ENCODE measurements at regions not wholly inside any gene's neighbourhood (a gene's known extent, or its start where the extent isn't known, plus 50 kb on each side); places are given as distances from the start of the nearest gene placed in this dataset.

DNA sequence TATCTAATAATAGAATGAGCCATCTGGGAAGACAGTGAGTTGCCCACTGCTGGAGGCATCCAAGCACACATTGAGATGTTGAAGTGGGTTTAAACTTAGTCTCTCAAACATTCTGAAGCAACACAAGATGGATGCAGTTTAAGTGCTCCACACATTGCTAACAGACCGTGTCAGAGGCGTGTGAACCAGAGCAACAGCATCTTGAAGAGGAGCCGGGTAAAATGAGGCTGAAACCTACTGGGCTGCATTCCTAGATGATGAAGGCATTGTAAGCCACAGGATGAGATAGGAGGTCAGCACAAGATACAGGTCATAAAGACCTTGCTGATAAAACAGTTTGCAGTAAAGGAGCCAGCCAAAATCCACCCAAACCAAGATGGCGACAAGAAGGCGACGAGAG is 73.5 kb upstream of the TMEM215 start:
- no peak for ATAC-seq
- TF ChIP-seq BACH2 (CRISPR knock-in tag; IDR thresholded peaks at IDR 0.05; ENCODE audit: borderline replicate concordance) (no peak), TOX (CRISPR knock-in tag; IDR thresholded peaks at IDR 0.05; ENCODE audit: borderline replicate concordance) (no peak), OSR1 (CRISPR knock-in tag; IDR thresholded peaks at IDR 0.05) (no peak), ESRRG (CRISPR knock-in tag; IDR thresholded peaks at IDR 0.05) (no peak), CSDC2 (CRISPR knock-in tag; IDR thresholded peaks at IDR 0.05) (no peak), GLIS3 (CRISPR knock-in tag; IDR thresholded peaks at IDR 0.05) (no peak), ZNF565 (CRISPR knock-in tag; conservative IDR thresholded peaks at IDR 0.05; ENCODE audit: low read depth) (no peak), PPARA (CRISPR knock-in tag; IDR thresholded peaks at IDR 0.05; ENCODE audit: borderline replicate concordance) (no peak), CSRNP3 (CRISPR knock-in tag; IDR thresholded peaks at IDR 0.05) (no peak), ZFP3 (CRISPR knock-in tag; IDR thresholded peaks at IDR 0.05) (no peak), ZC3H10 (CRISPR knock-in tag; IDR thresholded peaks at IDR 0.05) (no peak)

DNA sequence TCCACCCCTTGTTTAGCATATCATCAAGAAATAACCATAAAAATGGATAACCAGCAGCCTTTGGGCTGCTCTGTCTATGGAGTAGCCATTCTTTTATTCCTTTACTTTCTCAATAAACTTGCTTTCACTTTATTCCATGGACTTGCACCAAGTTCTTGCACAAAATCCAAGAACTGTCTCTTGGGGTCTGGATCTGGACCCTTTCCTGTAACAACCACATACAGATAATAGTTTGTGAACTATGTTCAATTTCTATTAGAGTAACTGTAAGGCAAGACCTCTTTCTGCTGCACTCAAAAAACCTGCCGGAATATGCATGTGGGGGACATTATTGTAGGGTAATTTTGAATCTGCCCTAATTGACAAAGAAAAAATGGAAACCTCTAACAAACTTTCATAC is 66.9 kb upstream of the TMEM215 start:
- ATAC-seq = no peak
- no peak for TF ChIP-seq ZNF70 (CRISPR knock-in tag; IDR thresholded peaks at IDR 0.05)
- no peak for TF ChIP-seq CSRNP3 (CRISPR knock-in tag; IDR thresholded peaks at IDR 0.05)
- no peak for TF ChIP-seq ZFP3 (CRISPR knock-in tag; IDR thresholded peaks at IDR 0.05)
- no peak for TF ChIP-seq TOX (CRISPR knock-in tag; IDR thresholded peaks at IDR 0.05; ENCODE audit: borderline replicate concordance)
- TF ChIP-seq OSR1 (CRISPR knock-in tag; IDR thresholded peaks at IDR 0.05) = no peak
- no peak for TF ChIP-seq TSHZ2 (CRISPR knock-in tag; IDR thresholded peaks at IDR 0.05)
- no peak for TF ChIP-seq PPARA (CRISPR knock-in tag; IDR thresholded peaks at IDR 0.05; ENCODE audit: borderline replicate concordance)
- TF ChIP-seq POU6F1 (CRISPR knock-in tag; IDR thresholded peaks at IDR 0.05; ENCODE audit: borderline replicate concordance, low read depth) = no peak
- TF ChIP-seq ZC3H10 (CRISPR knock-in tag; IDR thresholded peaks at IDR 0.05) = no peak
- TF ChIP-seq TCF4 (CRISPR knock-in tag; IDR thresholded peaks at IDR 0.05; ENCODE audit: borderline replicate concordance) = no peak
- no peak for TF ChIP-seq CREB5 (CRISPR knock-in tag; IDR thresholded peaks at IDR 0.05; ENCODE audit: low read depth)
- TF ChIP-seq ARNTL (CRISPR knock-in tag; IDR thresholded peaks at IDR 0.05; ENCODE audit: borderline replicate concordance, low read depth) = no peak
- no peak for TF ChIP-seq ESRRG (CRISPR knock-in tag; IDR thresholded peaks at IDR 0.05)
- TF ChIP-seq, protein P1, sequence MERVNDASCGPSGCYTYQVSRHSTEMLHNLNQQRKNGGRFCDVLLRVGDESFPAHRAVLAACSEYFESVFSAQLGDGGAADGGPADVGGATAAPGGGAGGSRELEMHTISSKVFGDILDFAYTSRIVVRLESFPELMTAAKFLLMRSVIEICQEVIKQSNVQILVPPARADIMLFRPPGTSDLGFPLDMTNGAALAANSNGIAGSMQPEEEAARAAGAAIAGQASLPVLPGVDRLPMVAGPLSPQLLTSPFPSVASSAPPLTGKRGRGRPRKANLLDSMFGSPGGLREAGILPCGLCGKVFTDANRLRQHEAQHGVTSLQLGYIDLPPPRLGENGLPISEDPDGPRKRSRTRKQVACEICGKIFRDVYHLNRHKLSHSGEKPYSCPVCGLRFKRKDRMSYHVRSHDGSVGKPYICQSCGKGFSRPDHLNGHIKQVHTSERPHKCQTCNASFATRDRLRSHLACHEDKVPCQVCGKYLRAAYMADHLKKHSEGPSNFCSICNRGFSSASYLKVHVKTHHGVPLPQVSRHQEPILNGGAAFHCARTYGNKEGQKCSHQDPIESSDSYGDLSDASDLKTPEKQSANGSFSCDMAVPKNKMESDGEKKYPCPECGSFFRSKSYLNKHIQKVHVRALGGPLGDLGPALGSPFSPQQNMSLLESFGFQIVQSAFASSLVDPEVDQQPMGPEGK (CRISPR knock-in tag; IDR thresholded peaks at IDR 0.05; ENCODE audit: borderline replicate concordance) = no peak
- no peak for TF ChIP-seq ZNF565 (CRISPR knock-in tag; conservative IDR thresholded peaks at IDR 0.05; ENCODE audit: low read depth)
- no peak for TF ChIP-seq BACH2 (CRISPR knock-in tag; IDR thresholded peaks at IDR 0.05; ENCODE audit: borderline replicate concordance)
- no peak for TF ChIP-seq ZNF8 (CRISPR knock-in tag; IDR thresholded peaks at IDR 0.05)
- TF ChIP-seq ISL1 (CRISPR knock-in tag; IDR thresholded peaks at IDR 0.05) = no peak
- TF ChIP-seq SNAI2 (CRISPR knock-in tag; IDR thresholded peaks at IDR 0.05) = no peak
- no peak for TF ChIP-seq RARB (CRISPR knock-in tag; IDR thresholded peaks at IDR 0.05)
